Pulmonary artery endothelial cell (primary cell): ENCODE measurements at regions not wholly inside any gene's neighbourhood (a gene's known extent, or its start where the extent isn't known, plus 50 kb on each side); places are given as distances from the start of the nearest gene placed in this dataset.

Source experiments
- DNase-seq: peaks from one replicate; pipeline ENCODE4 v3.0.0-alpha.2; 2011; ENCODE audit warnings: low read depth, low spot score

- DNase-seq: no peak
Measured at GRCh38 chr6:114577109-114577508, 234.3 kb upstream of the HS3ST5 start.

- DNase-seq: no peak
Measured at GRCh38 chr6:114576330-114576729, 233.5 kb upstream of the HS3ST5 start.

- no peak for DNase-seq
Measured at GRCh38 chr6:114569669-114570068, 226.8 kb upstream of the HS3ST5 start.

GRCh38 chr6:114564302-114564933, 221.6 kb upstream of the HS3ST5 start:
- no peak for DNase-seq

- no peak for DNase-seq
Measured at GRCh38 chr6:114559419-114559818, 216.6 kb upstream of the HS3ST5 start.

- DNase-seq: no peak
Measured at GRCh38 chr6:114558153-114558552, 215.3 kb upstream of the HS3ST5 start.

- no peak for DNase-seq
Measured at GRCh38 chr6:114556846-114557488, 214.1 kb upstream of the HS3ST5 start.

- no peak for DNase-seq
Measured at GRCh38 chr6:114550316-114550715, 207.5 kb upstream of the HS3ST5 start.

- no peak for DNase-seq
Measured at GRCh38 chr6:114543696-114544095, 200.9 kb upstream of the HS3ST5 start.

- DNase-seq: no peak
Measured at GRCh38 chr6:114541794-114542193, 199.0 kb upstream of the HS3ST5 start.

GRCh38 chr6:114537977-114538376, 195.2 kb upstream of the HS3ST5 start:
- no peak for DNase-seq

GRCh38 chr6:114534813-114535212, 192.0 kb upstream of the HS3ST5 start:
- no peak for DNase-seq

GRCh38 chr6:114524081-114524480, 181.3 kb upstream of the HS3ST5 start:
- DNase-seq: no peak

- no peak for DNase-seq
Measured at GRCh38 chr6:114523508-114523907, 180.7 kb upstream of the HS3ST5 start.

GRCh38 chr6:114521926-114522325, 179.1 kb upstream of the HS3ST5 start:
- no peak for DNase-seq

- no peak for DNase-seq
Measured at GRCh38 chr6:114520976-114521375, 178.2 kb upstream of the HS3ST5 start.

GRCh38 chr6:114514170-114514569, 171.3 kb upstream of the HS3ST5 start:
- DNase-seq: no peak

GRCh38 chr6:114471450-114471849, 128.6 kb upstream of the HS3ST5 start:
- no peak for DNase-seq

GRCh38 chr6:114467931-114468330, 125.1 kb upstream of the HS3ST5 start:
- DNase-seq: no peak

GRCh38 chr6:114465511-114465910, 122.7 kb upstream of the HS3ST5 start:
- DNase-seq: no peak

GRCh38 chr6:114453737-114454276, 111.0 kb upstream of the HS3ST5 start:
- no peak for DNase-seq

- DNase-seq: no peak
Measured at GRCh38 chr6:114452785-114453401, 110.1 kb upstream of the HS3ST5 start.

GRCh38 chr6:114450631-114451030, 107.8 kb upstream of the HS3ST5 start:
- no peak for DNase-seq
